CD14-positive monocyte (primary cell): ENCODE measurements at regions not wholly inside any gene's neighbourhood (a gene's known extent, or its start where the extent isn't known, plus 50 kb on each side); places are given as distances from the start of the nearest gene placed in this dataset.

Experiments
- DNase-seq, 3 donors: peaks; one replicate each; pipeline ENCODE4 v3.0.0-alpha.2; 2011 to 2022
- H2AFZ ChIP-seq: 2 replicates; pipeline ENCODE4 v1.6.0; 2012; ENCODE audit warnings: mild to moderate bottlenecking, low read depth, low read length, inconsistent platforms; ENCODE audit not compliant: insufficient read depth, poor library complexity, severe bottlenecking
- H3K27ac ChIP-seq, 2 donors: 1 replicate in 1 of 2; 2 replicates in 1 of 2; pipeline ENCODE4 v1.5.1; 2012 to 2013; ENCODE audit warnings: low read length in 2 of 2, control low read depth in 1 of 2, inconsistent platforms in 1 of 2, low read depth in 1 of 2, mild to moderate bottlenecking in 1 of 2
- H3K27me3 ChIP-seq, 2 donors: one replicate each; pipeline versions ENCODE4 v1.6.0 to v1.6.1; 2011 to 2013; ENCODE audit warnings: low read length in 2 of 2; ENCODE audit not compliant: control insufficient read depth in 2 of 2, insufficient read depth in 2 of 2
- H3K36me3 ChIP-seq, 2 donors: replicated peaks in 1 of 2; 1 replicate in 1 of 2; 2 replicates in 1 of 2; pipeline versions ENCODE4 v1.5.1 to v1.6.1; 2012 to 2013; ENCODE audit warnings: low read length in 2 of 2, control low read depth in 1 of 2, inconsistent platforms in 1 of 2, mild to moderate bottlenecking in 1 of 2; ENCODE audit not compliant: insufficient read depth in 2 of 2, control insufficient read depth in 1 of 2
- H3K4me1 ChIP-seq, 2 donors: 1 replicate in 1 of 2; 2 replicates in 1 of 2; pipeline versions ENCODE4 v1.5.1 to v1.6.1; 2012 to 2013; ENCODE audit warnings: low read length in 2 of 2, control low read depth in 1 of 2, inconsistent platforms in 1 of 2, mild to moderate bottlenecking in 1 of 2, moderate library complexity in 1 of 2; ENCODE audit not compliant: insufficient read depth in 2 of 2, control insufficient read depth in 1 of 2
- H3K4me2 ChIP-seq: replicated peaks from 2 replicates; pipeline ENCODE3; 2012; ENCODE audit warnings: low read length, moderate library complexity, mild to moderate bottlenecking; ENCODE audit not compliant: poor library complexity, severe bottlenecking; ENCODE audit errors: extremely low read depth
- H3K4me3 ChIP-seq, 3 experiments: fragments of 200-600 bp in 1 of 3; sonication (generic) in 1 of 3; replicated peaks in 1 of 3; 1 replicate in 2 of 3; 2 replicates in 1 of 3; pipeline ENCODE4 v1.5.1; 2011 to 2013; ENCODE audit warnings: low read length in 3 of 3, mild to moderate bottlenecking in 3 of 3, control low read depth in 2 of 3, low read depth in 2 of 3, inconsistent platforms in 1 of 3, moderate library complexity in 1 of 3
- H3K79me2 ChIP-seq: 2 replicates; pipeline ENCODE4 v1.6.0; 2012; ENCODE audit warnings: mild to moderate bottlenecking, control low read depth, inconsistent platforms, low read length, moderate library complexity; ENCODE audit not compliant: insufficient read depth
- H3K9ac ChIP-seq: 2 replicates; pipeline ENCODE4 v1.6.0; 2017; ENCODE audit warnings: low read length, mild to moderate bottlenecking; ENCODE audit not compliant: insufficient read depth, poor library complexity, severe bottlenecking
- H3K9me3 ChIP-seq, 2 donors: replicated peaks in 1 of 2; 1 replicate in 1 of 2; 2 replicates in 1 of 2; pipeline versions ENCODE4 v1.5.1 to v1.6.1; 2012 to 2013; ENCODE audit warnings: low read length in 2 of 2, control low read depth in 1 of 2; ENCODE audit not compliant: control insufficient read depth in 1 of 2, insufficient read depth in 1 of 2
- H4K20me1 ChIP-seq: 2 replicates; pipeline ENCODE4 v1.6.0; 2012; ENCODE audit warnings: mild to moderate bottlenecking, low read length, control low read depth, moderate library complexity; ENCODE audit not compliant: insufficient read depth
- H3K27ac Mint-ChIP-seq, 7 donors: one replicate each; pipeline ENCODE4 v1.8.0; 2020; ENCODE audit warnings: mild to moderate bottlenecking in 7 of 7, mixed read lengths in 7 of 7, moderate library complexity in 6 of 7, inconsistent platforms in 2 of 7
- H3K27me3 Mint-ChIP-seq, 3 donors: one replicate each; pipeline ENCODE4 v1.8.0; 2021 to 2022; ENCODE audit warnings: low read depth in 3 of 3, mild to moderate bottlenecking in 3 of 3, mixed read lengths in 3 of 3, moderate library complexity in 3 of 3, inconsistent platforms in 1 of 3
- H3K36me3 Mint-ChIP-seq, 2 donors: one replicate each; pipeline ENCODE4 v1.8.0; 2020; ENCODE audit warnings: mixed read lengths in 2 of 2, inconsistent platforms in 1 of 2, mild to moderate bottlenecking in 1 of 2
- H3K4me1 Mint-ChIP-seq: one replicate; pipeline ENCODE4 v1.8.0; 2020; ENCODE audit warnings: mild to moderate bottlenecking, mixed read lengths
- H3K4me3 Mint-ChIP-seq, 2 donors: one replicate each; pipeline ENCODE4 v1.8.0; 2020; ENCODE audit warnings: mild to moderate bottlenecking in 2 of 2, mixed read lengths in 2 of 2, moderate library complexity in 1 of 2
- H3K9me3 Mint-ChIP-seq, 7 donors: one replicate each; pipeline ENCODE4 v1.8.0; 2020 to 2022; ENCODE audit warnings: mixed read lengths in 7 of 7, mild to moderate bottlenecking in 6 of 7, moderate library complexity in 6 of 7, inconsistent platforms in 2 of 7
- CTCF ChIP-seq: fragments of 200-600 bp; IDR thresholded peaks from one replicate; pipeline ENCODE4 v1.8.0; 2022; ENCODE audit warnings: antibody characterized with exemption, mild to moderate bottlenecking
- WGBS: methylation state at CpG from one replicate; pipeline ENCODE4 v1.1.5; 2013; ENCODE audit warnings: missing lambda C conversion rate; ENCODE audit not compliant: insufficient coverage; 5-methylcytosine and 5-hydroxymethylcytosine counted together
- intact Hi-C, 2 donors: fragments of 100-400 bp; cut with micrococcal nuclease; formaldehyde crosslinking; loops; one replicate each; pipeline versions ENCODE4 v1.15.0 to v1.15.1; 2023

GRCh38 chr2:30041884-30042283, 104.9 kb upstream of the YPEL5 start:
- no peaks in the 10 kb centered on the region for H3K4me1 ChIP-seq
- Mint-ChIP-seq H3K36me3 (no peaks in the 10 kb centered on the region), H3K9me3 (peaks cover 0 to 2% (median 0%) of the 10 kb centered on the region in 7 donors), H3K4me1 (no peaks in the 10 kb centered on the region), H3K4me3 (no peak overlapping the region), H3K27me3 (peaks cover 6 to 15% (median 9%) of the 10 kb centered on the region in 3 donors), H3K27ac (no peak overlapping the region)
- H3K9me3 ChIP-seq = no peaks in the 10 kb centered on the region
- no peak for TF ChIP-seq CTCF
- H3K4me2 ChIP-seq = no peak overlapping the region
- H2AFZ ChIP-seq = no peak overlapping the region
- H3K4me3 ChIP-seq = no peak overlapping the region
- H3K9ac ChIP-seq = no peak overlapping the region
- 96% methylated on average over 4 of the region's 5 CpGs for WGBS
- no peaks in the 10 kb centered on the region for H3K79me2 ChIP-seq
- intact Hi-C loops = no loop called here
- no peak for DNase-seq
- H3K27me3 ChIP-seq = peaks cover 3 to 8% of the 10 kb centered on the region in 2 donors
- no peaks in the 10 kb centered on the region for H3K36me3 ChIP-seq
- no peak overlapping the region for H3K27ac ChIP-seq
- no peaks in the 10 kb centered on the region for H4K20me1 ChIP-seq

GRCh38 chr2:30046396-30046795, 100.4 kb upstream of the YPEL5 start:
- no peak overlapping the region for H3K9ac ChIP-seq
- no peaks in the 10 kb centered on the region for H3K36me3 ChIP-seq
- no CpG with 5 or more reads among the region's 2 CpGs for WGBS
- no peak overlapping the region for H2AFZ ChIP-seq
- Mint-ChIP-seq H3K4me3 (no peak overlapping the region), H3K9me3 (peaks cover 0 to 2% (median 0%) of the 10 kb centered on the region in 7 donors), H3K27me3 (peaks cover 7 to 18% (median 10%) of the 10 kb centered on the region in 3 donors), H3K4me1 (no peaks in the 10 kb centered on the region), H3K36me3 (no peaks in the 10 kb centered on the region), H3K27ac (no peak overlapping the region)
- H3K79me2 ChIP-seq = no peaks in the 10 kb centered on the region
- no peak overlapping the region for H3K4me2 ChIP-seq
- no peaks in the 10 kb centered on the region for H3K9me3 ChIP-seq
- intact Hi-C loops = no loop called here
- no peak overlapping the region for H3K27ac ChIP-seq
- DNase-seq = no peak
- H4K20me1 ChIP-seq = no peaks in the 10 kb centered on the region
- H3K27me3 ChIP-seq = peaks cover 3 to 8% of the 10 kb centered on the region in 2 donors
- no peaks in the 10 kb centered on the region for H3K4me1 ChIP-seq
- TF ChIP-seq CTCF = no peak
- no peak overlapping the region for H3K4me3 ChIP-seq
